SH-SY5Y (cell line): ENCODE measurements at regions not wholly inside any gene's neighbourhood (a gene's known extent, or its start where the extent isn't known, plus 50 kb on each side); places are given as distances from the start of the nearest gene placed in this dataset.

Source experiments
- GATA2 ChIP-seq: IDR thresholded peaks from 2 replicates; pipeline ENCODE4 v1.6.1; 2011; ENCODE audit warnings: mild to moderate bottlenecking, low read depth, low read length
- GATA3 ChIP-seq: IDR thresholded peaks from 2 replicates; pipeline ENCODE4 v1.6.1; 2011; ENCODE audit warnings: low read depth, mild to moderate bottlenecking, low read length, moderate library complexity

- TF ChIP-seq GATA2 (no peak), GATA3 (no peak)
Observed at GRCh38 chr14:100429537-100429936, 106.4 kb downstream of the SLC25A47 start.
